ENCODE measurements at regions not wholly inside any gene's neighbourhood (a gene's known extent, or its start where the extent isn't known, plus 50 kb on each side); places are given as distances from the start of the nearest gene placed in this dataset.

GRCh38 chr3:5750874-5751640, 563.5 kb downstream of the EDEM1 start:
- no peak for TF ChIP-seq CTCF (IDR thresholded peaks at IDR 0.05)
- no peak for TF ChIP-seq POLR2A (IDR thresholded peaks at IDR 0.05)

Measured in prostate gland (tissue), 2 donors.